Vagina (tissue), 2 donors: ENCODE measurements at regions not wholly inside any gene's neighbourhood (a gene's known extent, or its start where the extent isn't known, plus 50 kb on each side); places are given as distances from the start of the nearest gene placed in this dataset.
A peak's percentile ranks its signal among the peaks of the same experiment; 100 is the strongest.

Experiments used
- DNase-seq, 2 donors: peaks; one replicate each; pipeline ENCODE4 v3.0.0-alpha.2; 2017; ENCODE audit errors: extremely low spot score in 2 of 2
- H3K27ac ChIP-seq: fragments of 200-600 bp; sonication (generic); one replicate; pipeline ENCODE4 v1.5.1; 2019
- H3K27me3 ChIP-seq: fragments of 200-600 bp; sonication (generic); one replicate; pipeline ENCODE4 v1.5.1; 2019
- H3K36me3 ChIP-seq, 2 donors: fragments of 200-600 bp; sonication (generic); one replicate each; pipeline ENCODE4 v1.5.1; 2017 to 2019
- H3K4me1 ChIP-seq: fragments of 200-600 bp; sonication (generic); one replicate; pipeline ENCODE4 v1.5.1; 2019
- H3K4me3 ChIP-seq, 2 donors: fragments of 200-600 bp; sonication (generic); 1 replicate in 1 of 2; 2 replicates in 1 of 2; pipeline ENCODE4 v1.5.1; 2016 to 2019
- H3K9me3 ChIP-seq: fragments of 200-600 bp; sonication (generic); one replicate; pipeline ENCODE4 v1.5.1; 2019
- POLR2A ChIP-seq, 2 donors: fragments of 450-650 bp; IDR thresholded peaks; one replicate each; pipeline ENCODE4 v1.6.1; 2017; ENCODE audit warnings: antibody characterized with exemption in 2 of 2, mild to moderate bottlenecking in 2 of 2, moderate library complexity in 2 of 2
- POLR2AphosphoS5 ChIP-seq, 2 donors: sonication (generic); formaldehyde crosslinking; IDR thresholded peaks; one replicate each; pipeline ENCODE4 v1.9.0; 2017; ENCODE audit warnings: antibody characterized with exemption in 2 of 2, mild to moderate bottlenecking in 2 of 2, low read depth in 1 of 2; ENCODE audit not compliant: insufficient read depth in 1 of 2
- intact Hi-C: fragments of 100-400 bp; cut with DNase I; formaldehyde crosslinking; loops from one replicate; pipeline ENCODE4 v1.15.1; 2023
- TF ChIP-seq, protein P1 (sequence below), 3 experiments: fragments of 450-650 bp in 2 of 3; fragments of 200-600 bp in 1 of 3; sonication (generic) in 1 of 3; IDR thresholded peaks; one replicate each; pipeline ENCODE4 v1.5.1; 2017 to 2019; ENCODE audit warnings: antibody characterized with exemption in 3 of 3, mild to moderate bottlenecking in 2 of 3, moderate library complexity in 2 of 3

DNA sequence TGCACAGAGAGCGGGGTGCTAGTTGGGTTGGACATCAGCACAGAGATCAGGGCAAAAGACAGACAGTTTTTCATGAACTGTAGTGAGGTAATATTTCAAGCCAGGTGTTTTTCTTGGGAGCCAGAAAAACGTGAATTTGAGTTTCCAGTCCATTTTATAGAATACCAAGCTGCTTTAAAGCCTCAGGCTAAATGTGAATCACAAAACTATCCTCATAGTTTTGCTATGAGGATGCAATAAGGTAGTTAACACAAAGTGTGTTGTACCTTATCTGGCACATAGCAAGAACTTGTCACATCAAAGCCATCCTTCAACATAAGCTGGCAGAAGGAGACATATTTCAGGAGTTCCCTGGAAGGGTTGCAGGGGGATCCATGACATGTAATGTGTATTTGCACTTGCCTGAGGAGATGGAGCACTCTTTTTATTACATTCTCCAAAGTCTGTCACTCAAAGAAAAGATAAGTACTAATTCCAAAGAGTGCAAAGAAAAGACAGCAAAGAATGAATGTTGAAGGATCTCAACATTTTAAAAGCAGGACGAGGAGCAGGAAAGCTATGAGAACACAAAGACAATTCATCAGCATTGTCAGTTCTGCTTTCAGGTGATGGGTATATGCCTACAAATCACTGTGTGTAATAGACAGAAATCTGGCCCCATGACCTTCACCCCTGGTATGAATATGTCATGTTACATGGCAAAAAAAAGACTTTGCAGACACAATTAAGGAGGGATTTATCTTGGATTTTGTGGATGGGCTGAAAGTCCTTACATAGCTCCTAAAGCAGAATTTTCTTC lies 1046.4 kb downstream of the NTRK3 start:
- Histone ChIP-seq H3K27me3 (no peaks in the 10 kb centered on the region), H3K4me1 (no peaks in the 10 kb centered on the region), H3K9me3 (no peaks in the 10 kb centered on the region), H3K4me3 (no peak overlapping the region), H3K36me3 (no peaks in the 10 kb centered on the region), H3K27ac (no peak overlapping the region)
- intact Hi-C loops: no loop called here
- DNase-seq: no peak
- TF ChIP-seq POLR2AphosphoS5 (IDR thresholded peaks at IDR 0.05; ENCODE audit: insufficient read depth in 1 of 2, low read depth in 1 of 2) (no peak), POLR2A (IDR thresholded peaks at IDR 0.05) (no peak)
- TF ChIP-seq, protein P1, sequence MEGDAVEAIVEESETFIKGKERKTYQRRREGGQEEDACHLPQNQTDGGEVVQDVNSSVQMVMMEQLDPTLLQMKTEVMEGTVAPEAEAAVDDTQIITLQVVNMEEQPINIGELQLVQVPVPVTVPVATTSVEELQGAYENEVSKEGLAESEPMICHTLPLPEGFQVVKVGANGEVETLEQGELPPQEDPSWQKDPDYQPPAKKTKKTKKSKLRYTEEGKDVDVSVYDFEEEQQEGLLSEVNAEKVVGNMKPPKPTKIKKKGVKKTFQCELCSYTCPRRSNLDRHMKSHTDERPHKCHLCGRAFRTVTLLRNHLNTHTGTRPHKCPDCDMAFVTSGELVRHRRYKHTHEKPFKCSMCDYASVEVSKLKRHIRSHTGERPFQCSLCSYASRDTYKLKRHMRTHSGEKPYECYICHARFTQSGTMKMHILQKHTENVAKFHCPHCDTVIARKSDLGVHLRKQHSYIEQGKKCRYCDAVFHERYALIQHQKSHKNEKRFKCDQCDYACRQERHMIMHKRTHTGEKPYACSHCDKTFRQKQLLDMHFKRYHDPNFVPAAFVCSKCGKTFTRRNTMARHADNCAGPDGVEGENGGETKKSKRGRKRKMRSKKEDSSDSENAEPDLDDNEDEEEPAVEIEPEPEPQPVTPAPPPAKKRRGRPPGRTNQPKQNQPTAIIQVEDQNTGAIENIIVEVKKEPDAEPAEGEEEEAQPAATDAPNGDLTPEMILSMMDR (IDR thresholded peaks at IDR 0.05): no peak

DNA sequence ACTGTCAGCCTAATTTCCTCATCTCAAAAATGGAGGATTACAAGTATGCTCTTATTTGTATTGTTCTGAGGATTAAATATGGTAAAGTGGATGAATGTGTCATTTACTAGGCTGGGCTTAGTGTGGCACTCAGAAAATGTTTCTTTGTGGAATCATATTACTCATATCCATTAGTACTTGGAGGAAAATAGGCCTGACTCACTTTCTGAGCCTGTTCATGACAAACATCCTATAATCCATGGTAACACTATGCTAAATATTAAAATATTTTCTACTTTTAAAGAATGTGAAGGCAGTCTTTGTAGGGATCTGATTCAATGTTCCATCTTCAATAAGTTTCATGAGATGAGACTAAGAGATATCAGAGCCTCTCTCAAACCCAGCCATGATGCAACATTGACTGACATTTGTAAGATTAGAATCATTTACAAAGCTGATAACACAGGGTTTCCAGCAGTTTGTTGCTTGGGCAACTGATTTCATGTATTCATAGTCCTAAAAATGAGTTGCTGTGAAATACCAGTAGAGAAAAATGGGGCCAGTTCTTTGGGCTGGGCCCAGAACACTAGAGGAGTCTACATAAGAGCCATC lies 1048.5 kb downstream of the NTRK3 start:
- TF ChIP-seq, protein P1 (IDR thresholded peaks at IDR 0.05): no peak
- TF ChIP-seq POLR2AphosphoS5 (IDR thresholded peaks at IDR 0.05; ENCODE audit: insufficient read depth in 1 of 2, low read depth in 1 of 2) (peak in 1 of 2 donors; percentile 61), POLR2A (IDR thresholded peaks at IDR 0.05) (no peak)
- Histone ChIP-seq H3K27ac (no peak overlapping the region), H3K27me3 (no peaks in the 10 kb centered on the region), H3K36me3 (no peaks in the 10 kb centered on the region), H3K9me3 (no peaks in the 10 kb centered on the region), H3K4me3 (no peak overlapping the region), H3K4me1 (no peaks in the 10 kb centered on the region)
- intact Hi-C loops: no loop called here
- no peak for DNase-seq

DNA sequence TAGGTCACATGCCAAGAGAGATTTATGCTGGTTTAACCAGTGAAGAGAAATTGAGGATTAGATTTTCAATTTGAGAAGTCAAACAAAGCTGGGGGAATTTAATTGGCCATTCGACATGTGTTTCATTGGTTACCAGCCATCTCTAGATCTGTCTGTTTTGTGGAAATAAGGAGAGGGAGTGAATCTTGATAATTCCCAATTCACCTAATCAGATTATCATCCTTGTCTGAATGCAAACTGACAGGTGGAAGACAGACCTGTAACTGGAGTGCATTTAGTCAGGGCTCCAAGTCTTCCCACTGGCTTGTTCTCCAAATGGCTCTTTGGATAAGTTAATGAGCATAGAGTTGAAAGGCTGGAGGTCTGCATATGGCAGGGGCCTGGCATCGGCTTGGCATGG lies 1049.3 kb downstream of the NTRK3 start:
- Histone ChIP-seq H3K27ac (no peak overlapping the region), H3K4me3 (no peak overlapping the region)
- intact Hi-C loops: no loop called here

DNA sequence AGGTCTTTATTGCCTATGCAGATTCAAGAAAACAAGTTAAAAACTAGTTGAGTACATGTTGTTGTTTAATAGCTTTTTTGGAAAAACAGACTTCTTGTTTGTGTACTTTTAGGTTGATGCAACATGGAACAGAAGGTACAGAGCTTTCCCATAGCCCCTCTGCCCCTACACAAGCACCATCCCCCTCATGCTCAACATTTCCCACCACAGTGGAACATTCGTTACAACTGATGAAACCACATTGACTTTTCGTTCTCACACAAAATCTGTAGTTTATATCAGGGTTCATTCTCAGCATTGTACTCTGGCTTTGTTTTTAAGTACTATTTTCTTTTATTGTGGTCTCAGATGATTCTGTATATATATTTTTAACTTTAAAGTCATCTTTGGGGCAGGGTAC lies 1054.6 kb downstream of the NTRK3 start:
- Histone ChIP-seq H3K4me3 (no peak overlapping the region), H3K27me3 (no peaks in the 10 kb centered on the region), H3K27ac (no peak overlapping the region), H3K36me3 (no peaks in the 10 kb centered on the region), H3K4me1 (no peaks in the 10 kb centered on the region), H3K9me3 (no peaks in the 10 kb centered on the region)
- DNase-seq: no peak
- intact Hi-C loops: no loop called here
- TF ChIP-seq, protein P1 (IDR thresholded peaks at IDR 0.05): no peak
- TF ChIP-seq POLR2A (IDR thresholded peaks at IDR 0.05): no peak
- TF ChIP-seq POLR2AphosphoS5 (IDR thresholded peaks at IDR 0.05; ENCODE audit: insufficient read depth in 1 of 2, low read depth in 1 of 2): no peak

More for the DNA sequence above, 1049.3 kb downstream of the NTRK3 start:
- no peaks in the 10 kb centered on the region for H3K27me3 ChIP-seq
- H3K4me1 ChIP-seq: no peaks in the 10 kb centered on the region
- no peaks in the 10 kb centered on the region for H3K36me3 ChIP-seq
- DNase-seq: no peak
- H3K9me3 ChIP-seq: no peaks in the 10 kb centered on the region
- no peak for TF ChIP-seq POLR2AphosphoS5 (IDR thresholded peaks at IDR 0.05; ENCODE audit: insufficient read depth in 1 of 2, low read depth in 1 of 2)
- TF ChIP-seq POLR2A (IDR thresholded peaks at IDR 0.05): no peak
- TF ChIP-seq, protein P1 (IDR thresholded peaks at IDR 0.05): no peak

DNA sequence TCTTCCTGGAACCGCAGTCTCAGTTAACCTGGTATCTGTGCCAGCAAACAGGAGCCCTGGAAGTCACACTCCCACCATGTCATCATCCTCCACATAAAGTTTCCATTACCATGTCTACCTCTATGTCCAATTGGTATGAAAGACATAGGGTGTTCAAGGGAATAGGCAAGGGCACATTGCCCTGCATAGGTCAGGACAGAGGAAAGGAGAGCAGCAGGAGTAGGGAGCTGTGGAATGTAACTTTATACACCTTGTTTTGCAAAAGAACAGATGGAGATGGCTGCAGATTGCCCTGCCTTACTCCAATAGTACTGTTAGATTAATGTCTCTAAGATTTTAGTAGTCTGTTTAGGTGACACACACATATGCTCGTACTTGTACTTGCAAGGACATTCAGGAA lies 1056.4 kb downstream of the NTRK3 start:
- TF ChIP-seq, protein P1 (IDR thresholded peaks at IDR 0.05): no peak
- TF ChIP-seq POLR2AphosphoS5 (IDR thresholded peaks at IDR 0.05; ENCODE audit: insufficient read depth in 1 of 2, low read depth in 1 of 2) (no peak), POLR2A (IDR thresholded peaks at IDR 0.05) (no peak)
- DNase-seq: no peak
- no peaks in the 10 kb centered on the region for H3K9me3 ChIP-seq

More for the DNA sequence above, 1056.4 kb downstream of the NTRK3 start:
- intact Hi-C loops: no loop called here
- no peaks in the 10 kb centered on the region for H3K36me3 ChIP-seq
- no peaks in the 10 kb centered on the region for H3K27me3 ChIP-seq
- no peaks in the 10 kb centered on the region for H3K4me1 ChIP-seq
- no peak overlapping the region for H3K4me3 ChIP-seq
- no peak overlapping the region for H3K27ac ChIP-seq
